BLaER1 treated with 17β-estradiol and CSF1 and Interleukin-3, amounts not matched to agents 10 nM and 100 nM (cell line): ENCODE measurements at regions not wholly inside any gene's neighbourhood (a gene's known extent, or its start where the extent isn't known, plus 50 kb on each side); places are given as distances from the start of the nearest gene placed in this dataset.

Experiments used
- H3K27ac ChIP-seq, 11 experiments: shearing (Covaris generic); formaldehyde crosslinking; 2 replicates each; pipeline ENCODE4 v1.8.1; 2022
- H3K27me3 ChIP-seq, 11 experiments: shearing (Covaris generic); formaldehyde crosslinking; 2 replicates each; pipeline ENCODE4 v1.8.1; 2022
- H3K36me3 ChIP-seq, 11 experiments: shearing (Covaris generic); formaldehyde crosslinking; 2 replicates each; pipeline ENCODE4 v1.8.1; 2022
- H3K4me1 ChIP-seq, 10 experiments: shearing (Covaris generic); formaldehyde crosslinking; 2 replicates each; pipeline ENCODE4 v1.8.1; 2022
- H3K4me2 ChIP-seq, 11 experiments: shearing (Covaris generic); formaldehyde crosslinking; 2 replicates each; pipeline ENCODE4 v1.8.1; 2022
- H3K4me3 ChIP-seq, 10 experiments: shearing (Covaris generic); formaldehyde crosslinking; 2 replicates each; pipeline ENCODE4 v1.8.1; 2022
- H3K9ac ChIP-seq, 11 experiments: shearing (Covaris generic); formaldehyde crosslinking; 2 replicates each; pipeline ENCODE4 v1.8.1; 2022
- H3K9me3 ChIP-seq, 11 experiments: shearing (Covaris generic); formaldehyde crosslinking; replicated peaks in 1 of 11; 2 replicates each; pipeline ENCODE4 v1.8.1; 2022
- H4K20me1 ChIP-seq, 11 experiments: shearing (Covaris generic); formaldehyde crosslinking; 2 replicates each; pipeline ENCODE4 v1.8.1; 2022
- Cebpa-rat ChIP-seq, 11 experiments: shearing (Covaris generic); IDR thresholded peaks; 2 replicates each; pipeline ENCODE4 v1.8.1; 2022

DNA sequence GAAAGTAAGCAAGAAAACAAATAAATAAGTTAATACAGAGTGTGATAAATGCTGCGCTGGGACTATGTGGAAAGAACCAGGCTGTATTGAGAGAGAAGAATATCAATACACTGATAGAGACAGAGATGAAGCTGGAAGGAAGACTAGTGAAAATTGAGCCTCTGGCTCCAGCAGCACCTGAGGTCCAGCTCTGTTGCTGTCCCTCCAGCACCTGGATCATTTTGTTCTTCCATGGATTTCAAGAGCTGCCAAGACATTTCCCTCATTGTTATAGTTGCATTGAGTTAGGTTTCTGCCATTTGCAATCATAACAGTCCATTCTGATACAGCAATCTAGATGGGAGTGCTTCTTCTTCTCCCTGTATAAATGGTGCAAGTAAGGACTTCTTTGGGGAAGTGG, 242.7 kb upstream of the FGGY start:
- Histone ChIP-seq H3K4me1 (peaks cover 0 to 15% (median 13%) of the 10 kb centered on the region in 10 experiments; a peak in 15 of 20 replicates), H3K9me3 (no peaks in the 10 kb centered on the region; a peak in 1 of 22 replicates), H3K9ac (no peak overlapping the region), H4K20me1 (no peaks in the 10 kb centered on the region), H3K27me3 (no peaks in the 10 kb centered on the region), H3K4me3 (no peak overlapping the region), H3K27ac (no peak overlapping the region), H3K4me2 (no peak overlapping the region), H3K36me3 (no peaks in the 10 kb centered on the region)
- TF ChIP-seq Cebpa-rat (IDR thresholded peaks at IDR 0.05): no peak

DNA sequence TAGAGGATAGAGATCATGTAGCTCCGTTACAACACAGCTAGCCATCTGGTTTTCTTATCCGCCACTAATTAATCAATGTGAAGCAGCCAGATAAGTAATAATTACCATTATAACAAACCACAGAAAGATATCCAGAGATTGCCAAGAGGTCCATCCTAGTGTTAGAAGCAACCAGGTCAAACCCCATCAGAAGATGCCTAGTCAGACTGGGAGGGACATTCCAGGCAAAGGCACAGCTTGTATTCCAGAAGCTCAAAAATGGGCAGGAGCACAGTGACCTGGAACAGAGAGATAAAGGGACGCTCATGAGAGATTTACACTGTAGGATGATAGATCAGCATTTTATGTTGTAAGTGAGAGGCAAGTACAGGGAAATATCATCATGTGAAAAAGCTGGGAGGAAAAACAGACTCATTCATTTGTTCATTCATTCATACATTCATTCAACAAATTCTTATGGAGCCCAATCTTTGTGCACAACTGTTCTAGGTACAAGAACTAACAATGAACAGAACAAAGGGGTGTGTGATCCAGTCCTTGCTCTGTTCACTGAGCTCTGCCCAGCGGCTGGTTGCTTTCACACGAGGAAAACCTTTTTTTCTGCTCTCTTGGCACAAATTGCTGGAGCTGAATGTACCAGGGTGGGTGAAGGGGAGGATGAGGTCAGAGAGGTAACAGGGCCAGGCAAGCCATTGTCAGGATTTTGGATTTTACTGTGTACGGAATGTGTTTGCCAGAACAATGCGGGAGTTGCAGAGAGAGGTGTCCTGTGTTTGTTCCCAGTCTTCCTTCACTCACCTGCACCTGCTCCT, 240.8 kb upstream of the FGGY start:
- Histone ChIP-seq H3K4me1 (peaks cover 0 to 15% (median 13%) of the 10 kb centered on the region in 10 experiments; a peak in 15 of 20 replicates), H3K36me3 (no peaks in the 10 kb centered on the region), H3K27ac (peak overlapping the region in 2 of 11 experiments; percentile 40 to 51; a peak in 2 of 22 replicates), H3K9ac (no peak overlapping the region), H3K9me3 (peaks cover 0 to 11% (median 0%) of the 10 kb centered on the region in 11 experiments; a peak in 2 of 22 replicates), H3K4me2 (no peak overlapping the region), H3K4me3 (no peak overlapping the region), H4K20me1 (no peaks in the 10 kb centered on the region), H3K27me3 (no peaks in the 10 kb centered on the region)
- TF ChIP-seq Cebpa-rat (IDR thresholded peaks at IDR 0.05): no peak

DNA sequence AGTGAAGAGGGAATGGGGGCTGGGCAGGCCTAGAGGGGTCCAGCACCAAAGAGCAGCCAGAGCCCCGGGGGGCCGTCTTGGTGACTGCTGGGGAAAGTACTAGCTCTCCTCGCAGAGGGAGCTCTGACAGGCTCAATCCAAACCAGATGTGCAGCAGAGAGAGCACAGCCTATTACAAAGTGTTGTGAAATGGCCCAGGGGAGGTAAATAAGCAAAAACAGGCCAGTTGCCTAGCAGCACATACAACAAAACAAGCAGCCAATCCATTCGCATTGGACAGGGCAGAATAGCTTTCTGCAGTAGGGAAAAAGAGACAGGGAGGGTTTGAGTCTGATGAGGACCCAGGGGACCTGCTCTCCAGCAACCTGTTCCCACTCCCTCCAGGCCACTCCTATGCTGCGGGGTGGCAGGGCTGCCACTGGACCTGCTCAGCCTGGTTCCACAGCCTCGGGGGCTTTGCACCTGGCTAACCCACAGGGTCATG, 239.6 kb upstream of the FGGY start:
- Histone ChIP-seq H3K27ac (peak overlapping the region in 6 of 11 experiments; percentile 25 to 57 (median 36); a peak in 8 of 22 replicates), H3K36me3 (no peaks in the 10 kb centered on the region), H4K20me1 (no peaks in the 10 kb centered on the region), H3K4me2 (peak overlapping the region in 10 of 11 experiments; percentile 4 to 56 (median 16); a peak in 13 of 22 replicates), H3K9me3 (peaks cover 0 to 11% (median 0%) of the 10 kb centered on the region in 11 experiments; a peak in 2 of 22 replicates), H3K4me1 (peaks cover 8 to 23% (median 21%) of the 10 kb centered on the region in 10 experiments; a peak in 18 of 20 replicates), H3K27me3 (no peaks in the 10 kb centered on the region), H3K9ac (no peak overlapping the region; a peak in 1 of 22 replicates), H3K4me3 (no peak overlapping the region)
- TF ChIP-seq Cebpa-rat (IDR thresholded peaks at IDR 0.05): peak in 4 of 11 experiments; percentile 6 to 59 (median 52); a peak in 4 of 22 replicates

DNA sequence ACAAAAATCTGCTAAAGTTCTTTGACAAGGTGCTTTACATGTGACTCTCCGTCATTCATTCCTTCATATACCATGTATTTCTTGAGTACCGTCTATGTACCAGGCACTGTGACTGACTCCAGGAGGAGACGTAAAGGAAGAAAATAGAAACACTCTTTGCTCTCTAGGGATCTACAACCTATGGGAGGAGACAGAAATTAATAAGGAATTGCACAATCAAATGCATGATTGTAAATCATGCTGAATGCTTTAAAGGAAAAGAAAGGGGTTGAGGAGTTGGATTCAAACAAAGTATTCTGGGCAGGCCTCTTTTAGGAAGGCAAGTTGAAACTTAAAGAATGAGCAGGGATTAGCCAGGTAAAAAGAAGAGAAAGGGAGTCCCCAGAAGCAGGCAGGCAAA, 239.1 kb upstream of the FGGY start:
- Histone ChIP-seq H3K27me3 (no peaks in the 10 kb centered on the region), H3K9ac (no peak overlapping the region), H3K36me3 (no peaks in the 10 kb centered on the region), H3K4me3 (no peak overlapping the region), H3K4me1 (peaks cover 13 to 26% (median 21%) of the 10 kb centered on the region in 10 experiments), H4K20me1 (no peaks in the 10 kb centered on the region), H3K9me3 (peaks cover 0 to 11% (median 0%) of the 10 kb centered on the region in 11 experiments; a peak in 2 of 22 replicates), H3K4me2 (peak overlapping the region in 8 of 11 experiments; percentile 4 to 56 (median 16); a peak in 9 of 22 replicates), H3K27ac (peak overlapping the region in 4 of 11 experiments; percentile 28 to 57 (median 43); a peak in 3 of 22 replicates)
- peak in 1 of 11 experiments; percentile 45; a peak in 1 of 22 replicates for TF ChIP-seq Cebpa-rat (IDR thresholded peaks at IDR 0.05)

DNA sequence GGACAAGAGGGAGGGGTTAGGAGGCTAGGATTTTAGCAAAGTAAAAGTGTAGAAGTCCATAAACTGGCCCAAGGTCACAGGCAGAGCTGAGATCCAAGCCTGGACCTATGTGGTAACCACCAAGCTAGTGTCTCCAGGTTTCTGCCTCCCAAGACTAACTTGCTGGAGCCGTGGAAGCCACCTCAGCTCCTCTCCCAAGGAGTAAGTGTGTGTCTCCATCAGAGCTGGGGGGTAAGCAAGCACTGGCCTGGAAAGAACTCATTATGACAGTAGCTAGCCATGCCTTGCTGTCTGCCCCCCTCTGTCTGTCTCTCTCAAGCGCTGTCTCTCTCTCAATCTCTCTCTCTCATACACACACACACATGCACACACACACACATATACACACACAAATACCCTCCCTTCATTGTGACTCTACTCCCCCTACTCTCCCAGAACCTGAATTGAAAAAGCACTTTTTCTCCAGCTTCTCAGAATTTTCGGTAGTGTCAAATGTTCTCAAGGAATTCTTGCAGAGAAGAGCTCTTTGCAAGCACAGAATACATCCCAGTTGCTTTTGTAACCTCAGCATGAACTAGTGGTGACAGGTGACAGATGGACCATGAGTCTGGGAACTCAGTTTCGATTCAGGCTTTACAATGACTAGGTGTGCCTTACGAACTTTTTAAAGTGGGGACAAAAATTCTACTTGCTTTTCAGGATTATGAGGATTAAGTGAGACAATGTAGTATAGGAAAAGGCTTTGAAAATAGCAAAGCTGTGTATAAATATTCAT, 238.0 kb upstream of the FGGY start:
- H4K20me1 ChIP-seq: no peaks in the 10 kb centered on the region
- H3K27ac ChIP-seq: no peak overlapping the region
- H3K4me2 ChIP-seq: no peak overlapping the region
- no peaks in the 10 kb centered on the region for H3K27me3 ChIP-seq
- no peaks in the 10 kb centered on the region for H3K36me3 ChIP-seq
- peaks cover 0 to 11% (median 0%) of the 10 kb centered on the region in 11 experiments; a peak in 2 of 22 replicates for H3K9me3 ChIP-seq
- H3K4me3 ChIP-seq: no peak overlapping the region
- no peak overlapping the region for H3K9ac ChIP-seq
- peaks cover 21 to 37% (median 28%) of the 10 kb centered on the region in 10 experiments for H3K4me1 ChIP-seq
- TF ChIP-seq Cebpa-rat (IDR thresholded peaks at IDR 0.05): no peak

DNA sequence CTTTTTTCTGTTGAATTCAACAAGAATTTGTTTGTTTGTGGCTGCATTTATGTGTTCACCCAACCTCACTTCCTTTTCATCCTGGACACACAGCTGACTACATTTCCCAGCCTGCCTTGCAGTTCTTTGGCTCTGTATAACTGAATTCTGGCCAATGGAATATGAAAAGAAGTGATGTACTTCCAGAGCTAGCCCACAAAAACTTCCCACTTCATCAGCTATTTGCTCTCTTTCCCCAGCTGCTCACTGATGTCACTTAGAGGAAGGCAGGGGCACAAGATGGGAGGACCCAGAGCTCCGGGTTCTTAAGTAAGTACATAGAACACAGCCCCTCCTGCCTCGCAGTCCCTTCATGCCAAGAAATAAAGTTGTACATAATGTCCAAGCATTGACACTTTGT, 235.0 kb upstream of the FGGY start:
- Histone ChIP-seq H4K20me1 (no peaks in the 10 kb centered on the region), H3K4me3 (no peak overlapping the region), H3K9me3 (peaks cover 0 to 11% (median 0%) of the 10 kb centered on the region in 11 experiments; a peak in 2 of 22 replicates), H3K9ac (no peak overlapping the region), H3K4me2 (peak overlapping the region in 7 of 11 experiments; percentile 1 to 40 (median 22); a peak in 10 of 22 replicates), H3K27ac (no peak overlapping the region; a peak in 1 of 22 replicates), H3K36me3 (no peaks in the 10 kb centered on the region), H3K4me1 (peaks cover 23 to 43% (median 28%) of the 10 kb centered on the region in 10 experiments), H3K27me3 (no peaks in the 10 kb centered on the region)
- no peak for TF ChIP-seq Cebpa-rat (IDR thresholded peaks at IDR 0.05)

DNA sequence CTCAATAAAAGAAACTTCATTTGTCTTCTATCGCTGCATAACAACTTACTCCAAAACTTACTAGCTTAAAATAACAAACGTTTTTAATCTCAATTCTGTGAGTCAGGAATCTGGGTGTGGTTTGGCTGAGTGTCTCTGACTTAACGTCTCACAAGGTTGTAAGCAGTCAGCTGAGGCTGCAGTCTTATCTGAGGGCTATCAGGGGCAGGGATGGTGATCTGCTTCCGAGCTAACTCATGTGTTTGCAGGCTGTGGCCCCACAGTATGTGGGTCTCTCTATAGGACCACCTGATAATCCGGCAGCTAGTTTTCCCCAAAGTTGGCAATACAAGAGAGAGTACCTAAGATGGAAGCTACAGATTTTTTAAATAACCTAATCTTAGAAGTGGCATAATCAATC, 234.2 kb upstream of the FGGY start:
- no peak for TF ChIP-seq Cebpa-rat (IDR thresholded peaks at IDR 0.05)
- Histone ChIP-seq H3K27me3 (no peaks in the 10 kb centered on the region), H3K36me3 (no peaks in the 10 kb centered on the region), H4K20me1 (no peaks in the 10 kb centered on the region), H3K27ac (no peak overlapping the region), H3K4me1 (peaks cover 16 to 34% (median 21%) of the 10 kb centered on the region in 10 experiments), H3K4me3 (no peak overlapping the region), H3K9me3 (peaks cover 0 to 11% (median 0%) of the 10 kb centered on the region in 11 experiments; a peak in 2 of 22 replicates), H3K9ac (no peak overlapping the region), H3K4me2 (peak overlapping the region in 2 of 11 experiments; percentile 12 to 40; a peak in 2 of 22 replicates)

DNA sequence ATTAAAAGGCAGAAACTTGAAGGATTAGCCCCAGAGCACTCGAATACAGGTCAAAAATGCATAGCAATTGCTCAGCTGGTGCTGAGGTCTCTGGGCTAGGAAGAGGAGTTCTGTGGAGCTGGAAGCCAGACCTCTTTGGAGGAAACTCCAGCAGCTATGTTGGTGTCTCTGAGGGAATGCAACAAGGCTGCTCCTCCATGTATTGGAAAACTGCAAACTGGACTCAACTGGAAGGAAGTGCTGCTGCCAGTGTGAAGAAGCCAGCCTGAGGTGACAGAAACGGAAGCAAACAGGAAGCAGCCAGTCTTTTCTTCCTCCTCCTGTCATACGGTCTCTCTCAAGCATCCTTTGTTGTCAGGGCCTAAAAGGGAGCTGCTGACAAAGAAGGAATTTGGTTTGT, 233.4 kb upstream of the FGGY start:
- no peaks in the 10 kb centered on the region for H3K27me3 ChIP-seq
- H3K9ac ChIP-seq: no peak overlapping the region
- H3K4me3 ChIP-seq: no peak overlapping the region
- no peaks in the 10 kb centered on the region for H4K20me1 ChIP-seq
- no peak for TF ChIP-seq Cebpa-rat (IDR thresholded peaks at IDR 0.05)
- peaks cover 16 to 30% (median 18%) of the 10 kb centered on the region in 10 experiments for H3K4me1 ChIP-seq
- no peak overlapping the region; a peak in 1 of 22 replicates for H3K27ac ChIP-seq
- H3K9me3 ChIP-seq: peaks cover 0 to 11% (median 0%) of the 10 kb centered on the region in 11 experiments; a peak in 2 of 22 replicates
- no peaks in the 10 kb centered on the region for H3K36me3 ChIP-seq
- H3K4me2 ChIP-seq: peak overlapping the region; percentile 34 to 61 (median 50); a peak in 20 of 22 replicates
